Astrocyte of the spinal cord (primary cell): ENCODE measurements at regions not wholly inside any gene's neighbourhood (a gene's known extent, or its start where the extent isn't known, plus 50 kb on each side); places are given as distances from the start of the nearest gene placed in this dataset.

ENCODE experiments used
- DNase-seq: peaks from one replicate; pipeline ENCODE4 v3.0.0; 2011; ENCODE audit warnings: low read depth, low spot score
- H3K4me3 ChIP-seq: 2 replicates; pipeline ENCODE4 v1.5.1; 2011; ENCODE audit warnings: low read depth, mild to moderate bottlenecking, low read length, moderate library complexity
- in situ Hi-C: cut with HindIII; loops from 2 replicates; pipeline ENCODE4 v1.10.0; 2017; ENCODE audit warnings: low sequenced_read_pairs
- TF ChIP-seq, protein P1 (sequence below): IDR thresholded peaks from 2 replicates; pipeline ENCODE4 v1.5.1; 2012; ENCODE audit warnings: low read depth, mild to moderate bottlenecking, low read length, inconsistent platforms

DNA sequence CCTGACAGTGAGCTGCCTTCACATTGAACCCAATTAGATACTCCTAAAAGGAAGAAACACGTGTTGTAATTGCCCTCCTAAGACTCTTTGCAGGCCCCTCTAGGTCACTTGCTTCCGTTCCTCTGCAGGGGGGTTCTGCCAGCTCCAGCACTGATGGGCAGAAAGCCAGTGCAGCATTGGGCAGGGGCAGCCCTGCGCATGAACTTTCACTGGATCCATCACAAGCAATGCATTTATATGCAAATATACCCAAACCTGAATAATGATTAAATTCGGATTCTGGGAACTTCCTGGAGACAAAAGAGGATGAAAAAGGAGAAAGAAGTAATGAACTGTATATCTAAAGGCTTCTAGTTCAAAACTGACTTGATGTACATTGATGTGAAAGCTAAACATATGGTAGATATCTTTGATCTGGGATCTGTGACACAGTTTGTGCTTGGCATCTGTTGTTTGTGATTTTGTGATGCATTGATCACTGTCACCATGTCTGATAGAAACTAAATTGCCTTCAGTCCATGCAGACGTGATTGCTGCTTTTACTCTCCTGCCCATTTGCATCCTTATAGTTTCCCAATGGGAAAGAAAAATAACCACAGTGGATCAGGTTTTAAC, 313.4 kb downstream of the DEPDC1B start:
- TF ChIP-seq, protein P1, sequence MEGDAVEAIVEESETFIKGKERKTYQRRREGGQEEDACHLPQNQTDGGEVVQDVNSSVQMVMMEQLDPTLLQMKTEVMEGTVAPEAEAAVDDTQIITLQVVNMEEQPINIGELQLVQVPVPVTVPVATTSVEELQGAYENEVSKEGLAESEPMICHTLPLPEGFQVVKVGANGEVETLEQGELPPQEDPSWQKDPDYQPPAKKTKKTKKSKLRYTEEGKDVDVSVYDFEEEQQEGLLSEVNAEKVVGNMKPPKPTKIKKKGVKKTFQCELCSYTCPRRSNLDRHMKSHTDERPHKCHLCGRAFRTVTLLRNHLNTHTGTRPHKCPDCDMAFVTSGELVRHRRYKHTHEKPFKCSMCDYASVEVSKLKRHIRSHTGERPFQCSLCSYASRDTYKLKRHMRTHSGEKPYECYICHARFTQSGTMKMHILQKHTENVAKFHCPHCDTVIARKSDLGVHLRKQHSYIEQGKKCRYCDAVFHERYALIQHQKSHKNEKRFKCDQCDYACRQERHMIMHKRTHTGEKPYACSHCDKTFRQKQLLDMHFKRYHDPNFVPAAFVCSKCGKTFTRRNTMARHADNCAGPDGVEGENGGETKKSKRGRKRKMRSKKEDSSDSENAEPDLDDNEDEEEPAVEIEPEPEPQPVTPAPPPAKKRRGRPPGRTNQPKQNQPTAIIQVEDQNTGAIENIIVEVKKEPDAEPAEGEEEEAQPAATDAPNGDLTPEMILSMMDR = no peak
- no peak for DNase-seq
- in situ Hi-C loops = loop anchor here (25.0 kb wide), 1 partner anchor 574 kb away; no protein-coding TSS in a partner anchor
- H3K4me3 ChIP-seq = no peak overlapping the region

DNA sequence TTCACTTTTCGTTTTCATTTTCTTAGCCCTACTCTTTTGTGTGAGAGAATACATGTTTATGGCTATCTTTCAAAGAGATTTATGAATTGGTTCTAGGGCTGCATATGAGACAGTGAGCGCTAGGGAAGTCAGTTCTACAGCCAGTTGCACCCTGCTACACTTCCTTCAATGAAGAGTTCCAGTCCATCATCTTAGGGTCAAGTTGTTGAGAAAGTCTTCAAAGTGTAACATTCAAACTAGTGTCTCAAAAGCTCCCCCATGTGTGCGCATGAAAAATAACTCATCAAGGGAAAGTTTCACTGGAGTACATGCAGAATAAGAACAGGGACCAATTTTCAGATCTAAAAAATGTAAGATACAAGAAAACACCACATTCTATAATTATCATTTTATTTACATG, 317.2 kb downstream of the DEPDC1B start:
- DNase-seq = peak; percentile 52
- no peak overlapping the region for H3K4me3 ChIP-seq
- in situ Hi-C loops = loop anchor here (25.0 kb wide), 1 partner anchor 570 kb away; no protein-coding TSS in a partner anchor
- TF ChIP-seq, protein P1 = peak; percentile 53

DNA sequence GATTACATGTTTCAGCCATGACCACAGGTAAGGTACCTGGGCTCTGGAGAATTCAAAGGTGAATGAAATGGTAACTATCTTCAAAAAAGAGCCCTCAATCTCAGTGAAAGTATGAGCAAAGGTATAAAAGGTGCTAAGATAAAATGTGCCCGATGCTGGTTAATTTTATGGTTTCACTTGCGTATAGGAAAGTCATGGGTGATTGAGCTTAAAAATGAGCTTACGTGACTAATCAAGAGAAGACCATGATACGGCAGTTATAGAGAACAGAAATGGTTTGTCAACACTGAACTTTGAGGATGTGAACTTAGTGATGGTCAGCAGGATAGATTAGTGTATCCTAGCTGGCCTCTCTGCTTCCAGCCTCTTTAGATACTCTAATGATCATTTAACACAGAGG, 320.1 kb downstream of the DEPDC1B start:
- no peak for DNase-seq
- H3K4me3 ChIP-seq = no peak overlapping the region
- in situ Hi-C loops = loop anchor here (25.0 kb wide), 1 partner anchor 568 kb away; no protein-coding TSS in a partner anchor
- TF ChIP-seq, protein P1 = no peak

DNA sequence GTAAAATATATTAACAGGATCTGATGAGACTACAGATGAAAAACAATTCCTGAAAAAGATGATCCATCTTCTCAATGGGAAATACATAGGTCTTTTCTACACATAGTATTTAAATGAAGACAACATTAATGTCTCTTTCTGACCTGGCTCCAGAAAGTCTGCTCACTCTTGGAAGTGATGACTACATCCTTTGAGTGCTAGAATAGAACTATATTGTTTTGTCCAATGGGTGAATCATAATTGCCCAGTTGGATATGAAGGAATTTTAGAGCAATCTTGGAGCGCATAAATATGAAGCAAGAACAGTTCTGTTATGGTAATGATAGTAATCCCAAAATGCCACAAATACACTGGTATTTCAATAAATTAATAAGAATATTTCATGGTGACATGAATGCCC, 322.1 kb downstream of the DEPDC1B start:
- in situ Hi-C loops = loop anchor here (25.0 kb wide), 1 partner anchor 566 kb away; no protein-coding TSS in a partner anchor
- H3K4me3 ChIP-seq = no peak overlapping the region
- no peak for DNase-seq
- TF ChIP-seq, protein P1 = no peak

DNA sequence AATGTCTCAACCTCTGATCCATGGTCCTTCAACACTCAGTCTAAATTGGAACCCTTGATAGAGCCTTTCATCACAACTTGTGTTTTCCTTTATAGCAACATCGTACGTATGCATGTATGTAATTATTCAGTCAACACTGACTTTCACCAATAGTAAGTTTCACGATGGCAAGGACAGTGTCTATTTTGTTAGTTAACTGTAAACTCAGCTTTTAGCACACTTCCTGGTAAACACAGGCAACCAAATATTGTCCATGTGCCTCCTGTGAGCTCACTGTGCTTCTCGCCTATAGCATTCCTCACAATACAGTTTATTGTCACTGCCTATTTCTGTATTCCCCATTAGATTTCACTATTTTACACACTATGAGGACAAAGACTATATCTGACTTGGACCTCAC, 323.1 kb downstream of the DEPDC1B start:
- no peak overlapping the region for H3K4me3 ChIP-seq
- TF ChIP-seq, protein P1 = no peak
- DNase-seq = no peak
- in situ Hi-C loops = loop anchor here (25.0 kb wide), 1 partner anchor 565 kb away; no protein-coding TSS in a partner anchor

DNA sequence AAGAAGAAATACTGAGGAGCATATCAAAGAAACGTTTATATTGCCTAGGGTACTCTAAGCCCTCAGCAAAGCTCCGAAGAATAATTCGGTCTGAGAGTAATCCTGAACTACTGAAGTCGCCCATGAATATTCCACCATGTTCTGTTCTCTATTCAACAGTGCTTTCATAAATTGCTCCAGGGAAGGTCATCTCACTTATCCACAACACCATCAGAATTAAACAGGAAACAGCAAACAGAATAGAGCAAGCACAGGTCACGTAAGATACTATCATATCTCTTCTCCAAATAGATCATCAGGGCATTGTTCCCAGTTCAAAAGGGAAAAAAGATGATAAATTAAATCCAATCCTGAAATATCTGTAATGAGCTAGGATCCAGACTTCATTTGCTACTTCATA, 325.6 kb downstream of the DEPDC1B start:
- TF ChIP-seq, protein P1 = no peak
- no peak overlapping the region for H3K4me3 ChIP-seq
- in situ Hi-C loops = no loop called here
- DNase-seq = no peak

DNA sequence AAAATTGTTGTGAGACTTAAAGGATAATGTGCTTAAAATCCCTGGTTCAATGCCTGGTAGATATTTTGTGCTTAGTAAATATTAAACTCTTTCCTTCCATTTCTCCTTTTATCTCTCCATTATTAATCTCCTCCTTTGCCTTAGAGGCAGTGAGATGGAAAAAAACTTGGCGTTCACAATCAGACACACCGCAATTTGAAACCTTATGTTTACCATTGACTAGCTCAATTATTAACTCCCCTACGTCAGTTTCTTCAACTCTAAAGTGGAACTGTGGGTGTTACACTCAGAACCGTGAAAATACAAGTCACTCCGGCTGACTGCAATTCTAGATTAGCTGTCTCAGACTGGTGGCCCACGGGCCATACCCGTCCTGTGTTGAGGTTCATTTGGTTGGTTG, 327.2 kb downstream of the DEPDC1B start:
- TF ChIP-seq, protein P1 = no peak
- no peak overlapping the region for H3K4me3 ChIP-seq
- no peak for DNase-seq
- in situ Hi-C loops = no loop called here
